A549 (cell line): ENCODE measurements at regions not wholly inside any gene's neighbourhood (a gene's known extent, or its start where the extent isn't known, plus 50 kb on each side); places are given as distances from the start of the nearest gene placed in this dataset.
A peak's percentile ranks its signal among the peaks of the same experiment; 100 is the strongest.

Experiments used
- ATAC-seq, 2 experiments: fragments of 200-7000 bp in 1 of 2; fragments of >200 bp in 1 of 2; cut with Nextera tagmentation in 1 of 2; cut with Tn5 transposase in 1 of 2; 3 replicates each; pipeline versions ENCODE4 v1.8.0 to v1.9.1; 2018 to 2020; ENCODE audit warnings: mild to moderate bottlenecking in 1 of 2, moderate library complexity in 1 of 2
- CTCF ChIA-PET: fragments of 300-600 bp; sonication (Branson Sonifier 250); formaldehyde crosslinking; extraction: SDS; loops from one replicate; lab custom pipeline; 2021; ENCODE audit warnings: antibody characterized with exemption, inconsistent platforms; lab: Yijun Ruan, JAX
- POLR2A ChIA-PET: fragments of 350-600 bp; formaldehyde crosslinking; extraction: SDS; loops from one replicate; lab custom pipeline; 2021; ENCODE audit warnings: antibody characterized with exemption, inconsistent platforms; lab: Yijun Ruan, JAX
- DNase-seq, 2 experiments: peaks; one replicate each; pipeline versions ENCODE4 v3.0.0 to v3.0.0-alpha.2; 2011 to 2016; ENCODE audit warnings: low read depth in 1 of 2, low spot score in 1 of 2
- FAIRE-seq: peaks from 2 replicates; lab custom pipeline; 2011; peaks lifted over from hg19 to GRCh38; lab: Jason Lieb, UNC
- H3K27ac ChIP-seq, 2 experiments: fragments of >200 bp; sonication (Bioruptor Twin); formaldehyde crosslinking; 3 replicates each; pipeline ENCODE4 v1.5.1; 2016 to 2017
- H3K4me1 ChIP-seq: fragments of >200 bp; sonication (Bioruptor Twin); formaldehyde crosslinking; 3 replicates; pipeline ENCODE4 v1.6.1; 2016
- H3K4me2 ChIP-seq: fragments of >200 bp; sonication (Bioruptor Twin); formaldehyde crosslinking; 3 replicates; pipeline ENCODE4 v1.6.1; 2016
- H3K4me3 ChIP-seq: fragments of >200 bp; sonication (Bioruptor Twin); formaldehyde crosslinking; 3 replicates; pipeline ENCODE4 v1.5.1; 2016
- H3K9me3 ChIP-seq: fragments of >200 bp; sonication (Bioruptor Twin); formaldehyde crosslinking; 3 replicates; pipeline ENCODE4 v1.6.1; 2016
- CEBPB ChIP-seq, 2 experiments: fragments of >200 bp in 1 of 2; sonication (Bioruptor Twin) in 1 of 2; formaldehyde crosslinking in 1 of 2; IDR thresholded peaks; 2 replicates each; pipeline ENCODE4 v1.6.1; 2012 to 2016
- CHD2 ChIP-seq: fragments of 150-350 bp; IDR thresholded peaks from 2 replicates; pipeline ENCODE4 v1.6.1; 2014; ENCODE audit warnings: low read length; ENCODE audit not compliant: partially characterized antibody
- EHMT2 ChIP-seq: fragments of 200-600 bp; sonication (generic); IDR thresholded peaks from 2 replicates; pipeline ENCODE4 v1.6.1; 2016; ENCODE audit warnings: antibody characterized with exemption, low read depth, mild to moderate bottlenecking, moderate library complexity
- FOSB ChIP-seq: fragments of 250-450 bp; sonication (Bioruptor Pico); IDR thresholded peaks from 2 replicates; pipeline ENCODE4 v1.5.0; 2020; ENCODE audit warnings: mild to moderate bottlenecking, moderate library complexity
- FOSL2 ChIP-seq, 2 experiments: fragments of 450-650 bp in 1 of 2; fragments of >200 bp in 1 of 2; sonication (Bioruptor Twin) in 1 of 2; formaldehyde crosslinking; IDR thresholded peaks; 2 replicates each; pipeline versions ENCODE4 v1.5.0 to v1.6.1; 2016 to 2020; ENCODE audit warnings: mild to moderate bottlenecking in 1 of 2, moderate library complexity in 1 of 2
- FOXS1 ChIP-seq: fragments of 250-450 bp; sonication (Bioruptor Pico); IDR thresholded peaks from 2 replicates; pipeline ENCODE4 v1.5.0; 2020; ENCODE audit warnings: mild to moderate bottlenecking, moderate library complexity
- HES2 ChIP-seq: fragments of >200 bp; sonication (Bioruptor Twin); formaldehyde crosslinking; IDR thresholded peaks from 2 replicates; pipeline ENCODE4 v1.6.1; 2016
- HOXA7 ChIP-seq: fragments of 250-450 bp; sonication (Bioruptor Pico); IDR thresholded peaks from 2 replicates; pipeline ENCODE4 v1.5.0; 2020; ENCODE audit warnings: mild to moderate bottlenecking, moderate library complexity
- HOXB13 ChIP-seq: fragments of 250-450 bp; sonication (Bioruptor Pico); IDR thresholded peaks from 2 replicates; pipeline ENCODE4 v1.5.0; 2020; ENCODE audit warnings: low read depth, mild to moderate bottlenecking, moderate library complexity
- HOXB5 ChIP-seq: fragments of 250-450 bp; sonication (Bioruptor Pico); IDR thresholded peaks from 2 replicates; pipeline ENCODE4 v1.5.0; 2020; ENCODE audit warnings: mild to moderate bottlenecking, moderate library complexity
- KDM5A ChIP-seq: fragments of 200-600 bp; sonication (generic); IDR thresholded peaks from 2 replicates; pipeline ENCODE4 v1.6.1; 2016; ENCODE audit warnings: antibody characterized with exemption, mild to moderate bottlenecking
- MAX ChIP-seq: IDR thresholded peaks from 2 replicates; pipeline ENCODE4 v1.6.1; 2012
- NFE2L2 ChIP-seq: fragments of 150-350 bp; conservative IDR thresholded peaks from 2 replicates; pipeline ENCODE4 v1.6.1; 2014; ENCODE audit warnings: low read length
- NPAS2 ChIP-seq: fragments of 250-450 bp; sonication (Bioruptor Pico); IDR thresholded peaks from 2 replicates; pipeline ENCODE4 v1.8.0; 2022; ENCODE audit warnings: mild to moderate bottlenecking, moderate library complexity, borderline replicate concordance
- POLR2AphosphoS2 ChIP-seq: conservative IDR thresholded peaks from 2 replicates; pipeline ENCODE4 v1.6.1; 2012; ENCODE audit warnings: low read length, improper control_type of control experiment, inconsistent platforms
- RCOR1 ChIP-seq: fragments of 150-350 bp; IDR thresholded peaks from 2 replicates; pipeline ENCODE4 v1.6.1; 2014; ENCODE audit warnings: antibody characterized with exemption, low read length, low read depth
- RFX5 ChIP-seq: fragments of 450-650 bp; IDR thresholded peaks from 2 replicates; pipeline ENCODE4 v1.7.1; 2014; ENCODE audit warnings: antibody characterized with exemption, mild to moderate bottlenecking, moderate library complexity
- TFCP2L1 ChIP-seq: fragments of 250-450 bp; sonication (Bioruptor Pico); IDR thresholded peaks from 2 replicates; pipeline ENCODE4 v1.5.0; 2021; ENCODE audit warnings: mild to moderate bottlenecking
- USF2 ChIP-seq: fragments of 450-650 bp; IDR thresholded peaks from 2 replicates; pipeline ENCODE4 v1.6.1; 2014; ENCODE audit warnings: antibody characterized with exemption
- ZC3H11A ChIP-seq: fragments of 450-650 bp; IDR thresholded peaks from 2 replicates; pipeline ENCODE4 v1.6.1; 2014; ENCODE audit warnings: antibody characterized with exemption, mild to moderate bottlenecking
- ZFP36 ChIP-seq: fragments of 450-650 bp; IDR thresholded peaks from 2 replicates; pipeline ENCODE4 v1.6.1; 2014; ENCODE audit warnings: borderline replicate concordance; ENCODE audit not compliant: partially characterized antibody
- WGBS: methylation state at CpG from one replicate; pipeline ENCODE4 v1.1.6; 2017; ENCODE audit errors: missing lambda C conversion rate; 5-methylcytosine and 5-hydroxymethylcytosine counted together

GRCh38 chr1:38784452-38785284 lies 74.9 kb downstream of the RRAGC start:
- POLR2A ChIA-PET, result interaction anchor here (0.6 kb wide), 1 partner anchor 174 kb away, joined by 6 read pairs; no protein-coding TSS in a partner anchor
- ATAC-seq, result no peak
- Histone ChIP-seq H3K4me3 (no peak overlapping the region), H3K4me2 (no peak overlapping the region), H3K4me1 (no peaks in the 10 kb centered on the region), H3K27ac (no peak overlapping the region), H3K9me3 (no peaks in the 10 kb centered on the region)
- 23% methylated on average over 5 of the region's 6 CpGs for WGBS
- no peak for FAIRE-seq
- DNase-seq, result no peak
- no peak for TF ChIP-seq FOSL2 (IDR thresholded peaks at IDR 0.05)
- TF ChIP-seq FOSL2 (CRISPR knock-in tag; IDR thresholded peaks at IDR 0.05), result no peak
- no peak for TF ChIP-seq FOSB (CRISPR knock-in tag)
- TF ChIP-seq HOXA7 (CRISPR knock-in tag), result no peak
- TF ChIP-seq NPAS2 (CRISPR knock-in tag), result no peak
- no peak for TF ChIP-seq ZC3H11A
- no peak for TF ChIP-seq RFX5
- TF ChIP-seq MAX, result no peak
- no peak for TF ChIP-seq HOXB5 (CRISPR knock-in tag)
- TF ChIP-seq CEBPB (IDR thresholded peaks at IDR 0.05), result no peak
- TF ChIP-seq HOXB13 (CRISPR knock-in tag), result no peak
- no peak for TF ChIP-seq CHD2
- no peak for TF ChIP-seq RCOR1
- TF ChIP-seq EHMT2, result no peak
- TF ChIP-seq USF2, result no peak
- no peak for TF ChIP-seq ZFP36
- TF ChIP-seq HES2, result no peak
- CTCF ChIA-PET, result no interaction called here

- no peak for FAIRE-seq
- H3K4me2 ChIP-seq, result peak overlapping the region; percentile 41
- H3K27ac ChIP-seq, result no peak overlapping the region
- WGBS, result 42% methylated on average over 24 of the region's 34 CpGs
- DNase-seq, result no peak
- no peak for ATAC-seq
- H3K9me3 ChIP-seq, result no peaks in the 10 kb centered on the region
- POLR2A ChIA-PET, result no interaction called here
- TF ChIP-seq FOSL2 (IDR thresholded peaks at IDR 0.05), result no peak
- TF ChIP-seq FOSL2 (CRISPR knock-in tag; IDR thresholded peaks at IDR 0.05), result no peak
- TF ChIP-seq NPAS2 (CRISPR knock-in tag), result no peak
- TF ChIP-seq HOXB13 (CRISPR knock-in tag), result no peak
- no peak for TF ChIP-seq CHD2
- TF ChIP-seq POLR2AphosphoS2, result no peak
- TF ChIP-seq FOXS1 (CRISPR knock-in tag), result no peak
- no peak for TF ChIP-seq TFCP2L1 (CRISPR knock-in tag)
- TF ChIP-seq HOXA7 (CRISPR knock-in tag), result no peak
- TF ChIP-seq KDM5A, result no peak
- TF ChIP-seq NFE2L2, result no peak
- CTCF ChIA-PET, result no interaction called here
- no peaks in the 10 kb centered on the region for H3K4me1 ChIP-seq
- H3K4me3 ChIP-seq, result no peak overlapping the region
Measured at GRCh38 chr1:38783640-38784229, 75.8 kb downstream of the RRAGC start.
